GM19035 (cell line): ENCODE measurements at regions not wholly inside any gene's neighbourhood (a gene's known extent, or its start where the extent isn't known, plus 50 kb on each side); places are given as distances from the start of the nearest gene placed in this dataset.
"Not testable (repeated sequence)": the region's sequence is repeated elsewhere in the genome, so short reads cannot be mapped to it uniquely, and the experiment has no call there.

ENCODE experiments used
- ATAC-seq: cut with Tn5 transposase; IDR thresholded peaks from one replicate; pipeline ENCODE4 v1.9.1; 2021; ENCODE audit not compliant: unreplicated experiment

- no peak for ATAC-seq
Measured at GRCh38 chr3:99322551-99322950, 315.8 kb upstream of the COL8A1 start.

DNA sequence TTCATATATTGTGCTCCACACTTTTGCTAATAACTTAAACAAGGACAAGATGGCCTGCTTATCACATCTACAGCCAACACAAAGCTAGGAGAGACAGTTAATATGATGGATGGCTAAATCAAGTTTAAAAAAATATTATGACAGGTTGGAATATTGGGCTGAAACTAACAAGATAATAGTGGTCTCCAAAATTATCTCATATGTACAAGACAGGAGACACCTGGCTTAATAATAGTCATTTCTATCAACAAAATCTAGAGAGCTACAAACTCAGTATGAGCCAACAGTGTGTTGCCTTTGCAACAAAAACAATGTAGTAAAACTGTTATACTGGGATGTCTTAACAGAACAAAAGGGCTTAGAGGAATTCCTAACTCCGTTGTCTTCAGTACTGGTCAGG, 317.1 kb upstream of the COL8A1 start:
- no peak for ATAC-seq

- ATAC-seq = no peak
Measured at GRCh38 chr3:99319961-99320360, 318.4 kb upstream of the COL8A1 start.

DNA sequence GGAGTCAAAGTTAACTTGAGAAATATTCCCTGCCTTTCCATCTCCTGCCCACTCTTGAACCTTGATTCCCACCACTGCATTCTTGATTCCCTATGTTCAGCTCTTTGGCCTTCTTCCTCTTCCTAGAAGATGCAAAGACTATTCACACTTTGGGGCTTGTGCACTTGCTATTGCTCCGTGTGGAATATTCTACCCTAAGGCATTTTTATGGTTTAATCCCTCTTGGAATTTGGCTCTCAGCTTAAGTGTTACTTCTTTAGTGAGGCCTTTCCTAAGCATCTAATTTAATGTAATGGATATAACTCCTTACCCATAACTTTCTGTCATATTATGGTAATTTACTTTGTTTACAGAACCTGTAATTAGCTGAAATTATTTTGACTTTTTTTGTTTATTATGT, 318.9 kb upstream of the COL8A1 start:
- ATAC-seq = no peak

GRCh38 chr3:99317201-99317600, 321.2 kb upstream of the COL8A1 start:
- ATAC-seq = no peak

- no peak for ATAC-seq
Measured at GRCh38 chr3:99315896-99316295, 322.5 kb upstream of the COL8A1 start.

- no peak for ATAC-seq
Measured at GRCh38 chr3:99313485-99313884, 324.9 kb upstream of the COL8A1 start.

DNA sequence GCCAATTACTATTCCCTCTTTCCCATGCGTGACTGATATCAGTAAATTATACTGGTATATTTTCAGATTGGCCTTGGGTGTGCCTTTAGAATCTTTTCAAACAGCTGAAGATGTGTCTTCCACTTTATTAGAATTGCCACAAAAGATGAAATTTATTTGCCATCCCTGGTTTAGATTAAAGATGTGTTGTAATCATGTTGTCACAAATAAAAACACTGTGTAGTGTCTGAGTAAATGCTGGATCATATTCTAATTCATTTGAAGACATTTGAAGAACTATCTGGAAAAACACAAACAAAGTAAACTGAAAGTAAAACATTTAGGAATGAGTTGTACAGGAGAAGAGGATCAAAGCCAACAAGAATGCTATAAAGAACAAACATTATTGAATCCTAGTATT, 339.7 kb upstream of the COL8A1 start:
- ATAC-seq = no peak

GRCh38 chr3:99295836-99296235, 342.6 kb upstream of the COL8A1 start:
- ATAC-seq = no peak

- ATAC-seq = not testable (repeated sequence)
Measured at GRCh38 chr3:99294092-99294491, 344.3 kb upstream of the COL8A1 start.

DNA sequence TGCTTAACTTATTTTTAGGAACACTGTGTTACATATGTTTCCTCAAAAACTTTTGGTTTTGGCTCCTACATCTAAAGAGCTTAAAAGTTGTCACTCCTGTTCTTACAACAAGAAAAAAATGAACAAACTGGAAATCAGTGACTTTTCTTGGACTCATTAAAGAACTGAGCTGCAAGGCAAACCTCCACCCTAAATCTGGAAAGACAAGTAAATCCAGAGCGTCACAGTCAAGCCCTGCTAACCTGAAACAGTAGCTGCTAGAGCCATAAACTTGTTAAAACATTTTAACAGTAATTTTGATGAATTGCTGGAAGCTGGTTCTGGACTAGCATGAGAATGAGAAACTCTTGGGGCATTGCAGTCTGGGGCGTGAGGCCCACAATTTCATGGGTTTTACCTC, 350.5 kb upstream of the COL8A1 start:
- no peak for ATAC-seq

DNA sequence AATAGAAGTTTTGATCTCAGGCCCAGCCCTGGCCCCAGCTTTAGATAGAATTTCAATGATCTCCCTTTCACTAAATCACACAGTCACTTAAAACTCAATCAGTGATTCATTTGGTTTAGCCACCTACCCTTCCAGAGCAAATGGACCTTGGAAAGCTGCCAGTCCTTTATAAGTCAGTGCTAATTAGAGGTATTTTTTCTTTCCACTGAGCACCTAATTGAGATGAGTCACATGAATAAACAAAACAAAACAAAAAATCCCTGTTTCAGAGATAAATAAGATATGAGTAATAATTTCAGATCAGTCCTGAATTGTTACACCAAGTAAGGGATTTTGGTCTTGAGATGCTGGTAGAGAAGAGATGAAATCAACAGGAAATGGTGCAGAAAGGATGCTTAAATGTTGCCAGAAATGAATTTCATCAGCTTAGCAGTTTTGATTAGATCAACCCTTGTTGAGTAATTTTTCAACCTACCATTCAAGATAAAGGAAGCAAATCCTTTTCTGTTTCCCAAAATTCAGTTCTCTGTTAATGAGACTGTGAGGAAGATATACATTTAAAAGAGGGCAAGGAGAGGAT, 352.0 kb upstream of the COL8A1 start:
- ATAC-seq = no peak

- ATAC-seq = no peak
Measured at GRCh38 chr3:99269606-99270351, 368.3 kb upstream of the DCBLD2 start.

DNA sequence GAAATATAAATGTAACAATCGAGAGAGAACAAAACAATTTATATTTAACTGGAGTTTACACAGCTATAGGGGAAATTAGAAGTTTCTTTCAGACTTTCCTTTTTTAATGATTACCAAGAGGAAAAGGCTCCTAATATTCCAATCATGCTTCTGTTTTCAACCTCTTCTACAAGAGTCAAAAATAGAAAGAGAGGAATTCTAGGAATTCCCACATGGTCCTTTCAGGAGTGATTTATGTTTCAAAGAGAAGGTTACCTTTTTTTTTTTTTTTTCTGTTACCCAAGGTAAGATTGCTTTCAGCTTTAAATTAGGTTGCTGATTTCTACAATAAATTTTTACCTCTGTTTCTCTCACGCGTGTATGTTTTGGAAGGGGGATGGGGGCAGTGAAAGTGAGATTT, 355.3 kb upstream of the DCBLD2 start:
- ATAC-seq = no peak

- ATAC-seq = no peak
Measured at GRCh38 chr3:99253963-99254355, 352.5 kb upstream of the DCBLD2 start.

DNA sequence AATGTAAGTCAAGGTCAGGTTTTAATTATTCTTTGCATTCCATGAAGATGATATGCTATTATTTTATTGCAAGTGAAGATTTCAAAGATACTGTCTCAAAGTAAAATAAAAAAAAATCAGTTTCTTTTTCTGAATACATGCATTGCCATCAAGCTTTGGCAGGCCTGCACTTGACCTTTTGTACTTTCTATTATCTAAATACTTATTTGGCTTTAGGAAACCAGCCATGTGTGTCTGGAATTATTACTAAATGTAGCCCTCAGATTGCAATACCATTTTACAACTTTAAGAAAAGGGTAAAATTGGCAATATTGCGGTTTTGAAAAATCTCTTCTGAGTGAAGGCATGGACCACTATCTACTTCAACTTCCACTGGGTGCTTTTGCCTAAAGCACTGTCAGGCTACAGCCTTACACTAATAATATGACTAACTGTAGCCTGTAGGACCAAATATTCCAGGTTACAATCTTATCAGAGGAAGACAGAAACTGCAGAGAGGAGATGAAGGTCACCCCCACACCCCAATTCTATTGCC, 349.4 kb upstream of the DCBLD2 start:
- no peak for ATAC-seq

DNA sequence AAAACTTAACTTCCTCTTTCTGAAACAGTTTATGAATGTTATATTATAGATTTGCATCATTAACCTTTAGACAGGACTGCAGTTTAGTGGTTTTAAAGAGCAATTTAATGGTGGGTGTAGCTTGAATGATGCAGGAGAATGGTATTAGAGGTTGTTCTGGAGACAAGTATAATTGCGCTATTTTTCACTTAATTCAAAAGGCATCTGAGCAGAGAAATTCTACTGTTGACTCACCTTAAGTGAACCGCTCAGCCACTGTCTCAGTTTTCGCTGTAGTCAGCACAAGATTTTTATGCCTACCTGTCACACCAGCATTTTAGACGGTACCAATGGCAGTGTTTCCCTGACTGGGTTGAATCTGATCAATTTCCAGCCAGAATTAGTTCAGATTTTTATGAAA, 348.8 kb upstream of the DCBLD2 start:
- no peak for ATAC-seq

- no peak for ATAC-seq
Measured at GRCh38 chr3:99249627-99250026, 348.1 kb upstream of the DCBLD2 start.

DNA sequence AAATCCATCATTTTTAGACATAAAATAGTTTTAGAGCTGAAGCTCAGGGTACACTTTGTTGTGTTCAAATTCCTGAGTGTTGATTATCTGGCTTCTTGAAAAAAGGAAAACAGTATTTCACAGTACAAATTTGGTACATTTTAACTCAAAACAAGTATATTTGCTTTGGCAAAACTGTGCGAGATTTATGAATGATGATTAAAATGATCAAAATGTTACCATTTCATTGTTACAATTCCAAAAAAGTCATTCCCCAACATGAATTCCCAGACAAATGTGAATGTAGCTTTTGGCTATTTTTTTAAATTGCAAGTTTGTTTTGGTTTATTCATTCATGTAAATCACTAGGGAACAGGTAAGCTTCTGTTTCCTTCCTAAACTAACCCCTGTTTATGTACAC, 347.4 kb upstream of the DCBLD2 start:
- ATAC-seq = no peak

- no peak for ATAC-seq
Measured at GRCh38 chr3:99248130-99248529, 346.6 kb upstream of the DCBLD2 start.

GRCh38 chr3:99246010-99246654, 344.6 kb upstream of the DCBLD2 start:
- no peak for ATAC-seq

DNA sequence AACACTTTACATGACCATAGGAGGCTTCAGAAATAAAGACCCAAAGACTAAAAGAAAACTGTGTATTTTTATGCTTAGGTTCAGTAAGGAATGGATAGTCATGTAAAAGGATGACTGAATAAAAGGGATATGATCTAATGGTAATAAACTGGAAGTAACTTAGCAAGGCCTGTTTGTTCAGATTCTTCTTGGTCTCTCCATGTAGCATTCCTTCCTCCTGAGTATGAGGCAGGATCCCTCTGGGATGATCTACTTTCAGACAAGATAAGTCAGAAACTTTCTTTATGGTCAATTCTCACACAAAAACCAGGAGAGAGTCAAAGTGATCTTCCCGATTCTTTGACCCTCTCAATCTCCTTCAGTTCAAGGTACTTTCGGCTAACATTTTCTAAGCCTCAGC, 340.8 kb upstream of the DCBLD2 start:
- no peak for ATAC-seq
